Tibial artery (tissue), 4 donors: ENCODE measurements at regions not wholly inside any gene's neighbourhood (a gene's known extent, or its start where the extent isn't known, plus 50 kb on each side); places are given as distances from the start of the nearest gene placed in this dataset.

Experiments
- DNase-seq, 2 donors: peaks; one replicate each; pipeline ENCODE4 v3.0.0-alpha.2; 2019
- H3K27ac ChIP-seq, 2 donors: fragments of 200-600 bp; sonication (generic) in 1 of 2; 1 replicate in 1 of 2; 2 replicates in 1 of 2; pipeline ENCODE4 v1.5.1; 2018 to 2019; ENCODE audit warnings: mild to moderate bottlenecking in 1 of 2
- H3K27me3 ChIP-seq, 2 donors: fragments of 200-600 bp; sonication (generic) in 1 of 2; one replicate each; pipeline versions ENCODE4 v1.5.1 to v1.6.0; 2016 to 2019
- H3K36me3 ChIP-seq, 3 donors: fragments of 200-600 bp; sonication (generic) in 2 of 3; one replicate each; pipeline ENCODE4 v1.5.1; 2016 to 2019; ENCODE audit warnings: mild to moderate bottlenecking in 2 of 3
- H3K4me1 ChIP-seq, 4 donors: fragments of 200-600 bp; sonication (generic) in 2 of 4; 1 replicate in 3 of 4; 2 replicates in 1 of 4; pipeline ENCODE4 v1.5.1; 2016 to 2019
- H3K4me3 ChIP-seq, 2 donors: fragments of 200-600 bp; sonication (generic) in 1 of 2; 1 replicate in 1 of 2; 2 replicates in 1 of 2; pipeline ENCODE4 v1.5.1; 2018 to 2019; ENCODE audit warnings: mild to moderate bottlenecking in 2 of 2
- H3K9me3 ChIP-seq, 3 donors: fragments of 200-600 bp; sonication (generic) in 1 of 3; one replicate each; pipeline ENCODE4 v1.5.1; 2016 to 2019
- intact Hi-C: fragments of 100-400 bp; cut with DNase I; formaldehyde crosslinking; loops from one replicate; pipeline ENCODE4 v1.15.0; 2023; ENCODE audit warnings: low total_unique reads
- TF ChIP-seq, protein P1 (sequence below), 2 experiments: fragments of 200-600 bp in 1 of 2; fragments of 450-650 bp in 1 of 2; IDR thresholded peaks; one replicate each; pipeline ENCODE4 v1.5.1; 2017 to 2019; ENCODE audit warnings: antibody characterized with exemption in 2 of 2, mild to moderate bottlenecking in 1 of 2, moderate library complexity in 1 of 2

DNA sequence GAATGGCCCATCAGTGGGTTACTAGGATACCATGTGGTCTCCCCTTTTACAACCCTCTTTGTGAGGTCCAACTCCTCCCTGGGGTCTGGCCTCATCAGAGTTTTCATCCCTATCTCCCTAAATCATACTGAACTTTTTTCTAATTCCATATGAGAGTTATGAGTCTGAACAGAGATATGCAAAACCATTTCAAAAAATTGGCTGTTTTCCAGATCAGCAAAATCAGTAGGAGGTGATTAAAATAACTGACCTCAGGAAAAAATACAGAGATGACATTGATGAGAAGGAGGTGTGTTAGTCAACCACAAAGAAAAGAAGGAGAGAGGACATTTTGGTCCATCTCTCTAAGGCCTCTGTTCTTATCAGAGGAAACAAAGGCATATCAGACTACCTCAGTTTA is 200.8 kb upstream of the CFAP20DC start:
- TF ChIP-seq, protein P1, sequence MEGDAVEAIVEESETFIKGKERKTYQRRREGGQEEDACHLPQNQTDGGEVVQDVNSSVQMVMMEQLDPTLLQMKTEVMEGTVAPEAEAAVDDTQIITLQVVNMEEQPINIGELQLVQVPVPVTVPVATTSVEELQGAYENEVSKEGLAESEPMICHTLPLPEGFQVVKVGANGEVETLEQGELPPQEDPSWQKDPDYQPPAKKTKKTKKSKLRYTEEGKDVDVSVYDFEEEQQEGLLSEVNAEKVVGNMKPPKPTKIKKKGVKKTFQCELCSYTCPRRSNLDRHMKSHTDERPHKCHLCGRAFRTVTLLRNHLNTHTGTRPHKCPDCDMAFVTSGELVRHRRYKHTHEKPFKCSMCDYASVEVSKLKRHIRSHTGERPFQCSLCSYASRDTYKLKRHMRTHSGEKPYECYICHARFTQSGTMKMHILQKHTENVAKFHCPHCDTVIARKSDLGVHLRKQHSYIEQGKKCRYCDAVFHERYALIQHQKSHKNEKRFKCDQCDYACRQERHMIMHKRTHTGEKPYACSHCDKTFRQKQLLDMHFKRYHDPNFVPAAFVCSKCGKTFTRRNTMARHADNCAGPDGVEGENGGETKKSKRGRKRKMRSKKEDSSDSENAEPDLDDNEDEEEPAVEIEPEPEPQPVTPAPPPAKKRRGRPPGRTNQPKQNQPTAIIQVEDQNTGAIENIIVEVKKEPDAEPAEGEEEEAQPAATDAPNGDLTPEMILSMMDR (IDR thresholded peaks at IDR 0.05) = no peak
- Histone ChIP-seq H3K27ac (no peak overlapping the region), H3K4me3 (no peak overlapping the region)

DNA sequence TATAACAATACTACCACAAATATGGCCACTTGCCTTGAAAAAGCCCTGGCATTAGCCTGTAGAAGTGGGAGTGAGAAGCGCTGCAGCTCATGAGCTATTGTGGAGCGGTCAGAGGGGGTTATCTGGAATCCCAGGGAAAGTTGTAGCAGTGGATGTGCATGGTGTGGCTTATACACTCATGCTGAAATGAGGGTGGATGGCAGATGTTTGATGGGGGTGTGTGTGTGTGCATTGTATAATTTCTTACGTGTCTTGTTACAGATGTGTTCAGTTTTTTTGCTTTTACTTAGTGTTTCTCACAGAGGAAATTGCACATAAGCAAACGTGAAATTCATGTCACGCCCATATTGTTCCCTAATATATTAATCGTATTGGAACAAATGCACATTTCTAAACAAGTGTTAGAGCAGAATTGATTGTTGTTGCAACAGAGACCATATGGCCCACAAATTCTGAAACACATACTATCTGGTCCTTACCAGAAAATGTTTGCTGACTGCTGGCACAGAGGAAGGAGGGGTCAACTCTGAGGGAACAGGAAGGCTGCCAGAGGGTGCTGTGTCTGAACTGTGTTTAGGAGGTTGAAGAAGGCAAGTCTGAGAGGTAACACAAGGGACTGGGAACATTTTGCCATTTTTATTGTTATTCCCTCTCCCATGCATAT is 200.0 kb upstream of the CFAP20DC start:
- Histone ChIP-seq H3K4me3 (no peak overlapping the region), H3K9me3 (no peaks in the 10 kb centered on the region), H3K4me1 (no peaks in the 10 kb centered on the region), H3K27me3 (no peaks in the 10 kb centered on the region), H3K27ac (no peak overlapping the region), H3K36me3 (no peaks in the 10 kb centered on the region)
- DNase-seq = no peak
- TF ChIP-seq, protein P1 (IDR thresholded peaks at IDR 0.05) = no peak
- intact Hi-C loops = no loop called here

More for the DNA sequence above, 200.8 kb upstream of the CFAP20DC start:
- no peaks in the 10 kb centered on the region for H3K9me3 ChIP-seq
- DNase-seq = no peak
- H3K27me3 ChIP-seq = no peaks in the 10 kb centered on the region
- H3K36me3 ChIP-seq = no peaks in the 10 kb centered on the region
- intact Hi-C loops = no loop called here
- no peaks in the 10 kb centered on the region for H3K4me1 ChIP-seq

DNA sequence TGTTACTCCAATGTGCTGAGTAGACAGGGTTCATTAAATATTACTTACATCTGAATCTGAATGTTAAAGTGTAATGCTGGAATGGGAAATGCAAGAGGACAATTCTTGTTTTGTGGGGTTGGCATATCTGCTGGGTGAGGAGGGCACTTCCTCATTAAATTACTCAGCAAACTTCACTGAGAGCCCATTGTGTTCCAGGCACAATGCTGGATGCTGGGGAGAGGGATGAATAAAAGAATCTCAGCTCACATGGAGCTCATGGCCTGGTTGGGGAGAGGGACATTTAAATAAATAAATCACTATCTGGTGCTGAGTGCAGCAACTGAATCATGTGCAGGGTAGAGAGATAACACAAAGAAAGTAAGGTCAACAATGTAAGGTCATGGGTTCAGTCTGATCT is 199.2 kb upstream of the CFAP20DC start:
- intact Hi-C loops = no loop called here
- Histone ChIP-seq H3K4me3 (no peak overlapping the region), H3K27me3 (no peaks in the 10 kb centered on the region), H3K27ac (no peak overlapping the region), H3K4me1 (no peaks in the 10 kb centered on the region), H3K36me3 (no peaks in the 10 kb centered on the region), H3K9me3 (no peaks in the 10 kb centered on the region)
- TF ChIP-seq, protein P1 (IDR thresholded peaks at IDR 0.05) = no peak
- no peak for DNase-seq

DNA sequence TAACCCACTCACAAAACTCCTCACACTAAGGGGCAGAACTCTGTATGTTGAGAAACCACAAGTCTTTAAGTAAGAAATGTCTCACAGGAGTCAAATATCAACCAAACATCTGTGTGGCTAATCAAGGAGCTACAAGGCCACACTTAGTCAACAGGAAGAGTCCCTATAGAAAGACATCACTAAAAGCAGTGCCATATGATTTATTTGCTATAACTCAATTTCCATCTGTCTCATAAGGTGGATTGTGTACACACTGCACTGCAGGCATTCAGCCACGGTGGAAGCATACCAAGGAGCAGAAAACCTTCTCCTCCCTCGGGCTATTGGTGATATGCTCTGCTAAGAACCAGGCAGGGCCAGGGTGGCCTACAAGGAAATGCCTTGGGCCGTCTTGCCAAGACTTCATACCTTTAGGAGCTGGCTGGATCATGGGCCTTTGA is 197.6 kb upstream of the CFAP20DC start:
- intact Hi-C loops = no loop called here
- Histone ChIP-seq H3K36me3 (no peaks in the 10 kb centered on the region), H3K4me3 (no peak overlapping the region), H3K4me1 (no peaks in the 10 kb centered on the region), H3K27me3 (no peaks in the 10 kb centered on the region), H3K27ac (no peak overlapping the region), H3K9me3 (no peaks in the 10 kb centered on the region)
- TF ChIP-seq, protein P1 (IDR thresholded peaks at IDR 0.05) = no peak
- no peak for DNase-seq

DNA sequence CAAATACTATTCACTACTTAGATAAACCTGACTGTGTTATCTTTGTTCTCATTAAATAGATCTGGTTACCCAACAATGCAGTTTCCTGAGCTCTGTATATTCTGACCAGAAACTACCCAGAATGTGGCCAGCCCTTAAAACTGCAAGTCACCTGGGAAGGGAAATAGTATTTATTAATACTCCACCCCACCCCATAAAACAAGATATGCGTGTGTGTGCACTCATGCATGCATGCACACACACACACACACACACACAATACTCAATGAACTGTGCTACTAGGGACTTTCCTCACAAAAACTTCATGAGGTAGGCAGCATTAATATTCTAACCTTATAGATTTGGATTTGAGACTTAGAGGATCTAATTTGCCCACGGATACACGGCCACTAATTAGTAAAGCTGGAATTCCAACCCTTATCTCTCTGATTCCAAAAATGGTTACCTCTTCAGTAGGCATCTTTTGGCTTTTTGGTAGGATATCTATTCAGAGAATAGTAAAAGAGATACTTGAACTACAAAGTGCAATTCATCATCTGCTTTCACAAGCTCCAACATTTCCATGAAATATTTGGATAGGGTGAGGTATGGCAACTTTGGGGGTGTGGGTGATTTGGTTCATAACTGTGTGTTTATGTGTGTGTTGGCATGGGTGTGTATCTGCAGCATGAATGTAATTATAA is 197.0 kb upstream of the CFAP20DC start:
- intact Hi-C loops = no loop called here
- no peaks in the 10 kb centered on the region for H3K9me3 ChIP-seq
- no peak overlapping the region for H3K4me3 ChIP-seq
- TF ChIP-seq, protein P1 (IDR thresholded peaks at IDR 0.05) = no peak
- no peaks in the 10 kb centered on the region for H3K27me3 ChIP-seq
- no peak for DNase-seq
- H3K4me1 ChIP-seq = no peaks in the 10 kb centered on the region
- no peaks in the 10 kb centered on the region for H3K36me3 ChIP-seq
- no peak overlapping the region for H3K27ac ChIP-seq
